ENCODE measurements at regions not wholly inside any gene's neighbourhood (a gene's known extent, or its start where the extent isn't known, plus 50 kb on each side); places are given as distances from the start of the nearest gene placed in this dataset.

GRCh38 chr11:128182844-128183243 is 404.5 kb downstream of the ETS1 start:
- ChIA-PET POLR2A (no interaction called here), CTCF (interaction anchor here (0.7 to 1.1 kb wide), 4 partner anchors 11 to 449 kb away, joined by 3 to 6 read pairs (median 4); no protein-coding TSS in a partner anchor)
- Histone ChIP-seq H3K27me3 (ENCODE audit: control insufficient read depth in 2 of 2, insufficient read depth in 2 of 2, low read length in 2 of 2) (no peaks in the 10 kb centered on the region), H3K79me2 (ENCODE audit: control insufficient read depth, insufficient read depth, low read length) (no peaks in the 10 kb centered on the region), H3K9ac (replicated peaks; ENCODE audit: extremely low read depth, insufficient read depth, low read length) (no peak overlapping the region), H4K20me1 (replicated peaks; ENCODE audit: control insufficient read depth, extremely low read depth, insufficient read depth, low read length) (no peaks in the 10 kb centered on the region), H3K4me3 (replicated peaks in 1 of 3; ENCODE audit: insufficient read depth in 1 of 3, low read depth in 1 of 3, low read length in 3 of 3) (no peak overlapping the region), H3K27ac (ENCODE audit: insufficient read depth, low read depth, low read length) (no peak overlapping the region), H3K9me3 (replicated peaks; ENCODE audit: control insufficient read depth, insufficient read depth, low read length) (no peaks in the 10 kb centered on the region), H3K4me1 (ENCODE audit: control insufficient read depth, extremely low read depth, insufficient read depth, low read length) (peaks cover 19% of the 10 kb centered on the region), H3K4me2 (ENCODE audit: insufficient read depth, low read length) (no peak overlapping the region), H3K9me1 (replicated peaks; ENCODE audit: control insufficient read depth, extremely low read depth, insufficient read depth, low read length) (no peaks in the 10 kb centered on the region), H3K36me3 (ENCODE audit: control insufficient read depth in 2 of 2, extremely low read depth in 1 of 2, insufficient read depth in 2 of 2, low read length in 2 of 2) (no peaks in the 10 kb centered on the region), H2AFZ (ENCODE audit: low read depth, low read length) (no peak overlapping the region)
- dilution Hi-C loops (cut with MboI; ENCODE audit: extremely low pct_ligation_motif_present, low sequenced_read_pairs) = no loop called here
- TF ChIP-seq JUN (IDR thresholded peaks at IDR 0.05; ENCODE audit: borderline replicate concordance, insufficient read depth, insufficient read length, low read depth) = no peak
- TF ChIP-seq FOS (IDR thresholded peaks at IDR 0.05; ENCODE audit: borderline replicate concordance, insufficient read depth, low read length) = no peak
- no peak for TF ChIP-seq MYC (IDR thresholded peaks at IDR 0.05; ENCODE audit: low read depth, low read length)
- TF ChIP-seq POLR2AphosphoS5 (IDR thresholded peaks at IDR 0.05; ENCODE audit: insufficient read depth, low read depth, low read length) = no peak
- TF ChIP-seq POLR2A (IDR thresholded peaks at IDR 0.05; ENCODE audit: low read depth, low read length) = no peak
- TF ChIP-seq CTCF (IDR thresholded peaks at IDR 0.05; ENCODE audit: extremely low read depth in 1 of 2, insufficient read depth in 1 of 2, low read depth in 1 of 2, low read length in 2 of 2) = no peak
- TF ChIP-seq EZH2 (IDR thresholded peaks at IDR 0.05; ENCODE audit: borderline replicate concordance, low read depth, low read length, severe bottlenecking) = no peak
- no peak for TF ChIP-seq GATA2 (IDR thresholded peaks at IDR 0.05; ENCODE audit: insufficient read depth, insufficient read length, low read depth, low read length)
- TF ChIP-seq MAX (IDR thresholded peaks at IDR 0.05; ENCODE audit: insufficient read depth, insufficient read length) = no peak
- intact Hi-C loops (cut with micrococcal nuclease) = loop anchor here (5.0 kb wide), 1 partner anchor 524 kb away; no protein-coding TSS in a partner anchor
- FAIRE-seq (no peak), DNase-seq (ENCODE audit: low read depth, low spot score) (no peak)
- no TSS peak for BruUV-seq (replicated peaks)

All from endothelial cell of umbilical vein (primary cell).